Spinal cord (tissue), 9 donors: ENCODE measurements at regions not wholly inside any gene's neighbourhood (a gene's known extent, or its start where the extent isn't known, plus 50 kb on each side); places are given as distances from the start of the nearest gene placed in this dataset.
A peak's percentile ranks its signal among the peaks of the same experiment; 100 is the strongest.

ENCODE experiments used
- DNase-seq, 6 donors: peaks; one replicate each; pipeline versions ENCODE4 v3.0.0 to v3.0.0-alpha.2; 2013 to 2015; ENCODE audit warnings: low spot score in 6 of 6, low read depth in 4 of 6
- H3K27ac ChIP-seq: one replicate; pipeline ENCODE4 v1.5.1; 2013; ENCODE audit warnings: low read depth, low read length, control low read depth
- H3K27me3 ChIP-seq: one replicate; pipeline ENCODE4 v1.6.1; 2013; ENCODE audit warnings: low read length; ENCODE audit not compliant: control insufficient read depth, insufficient read depth
- H3K36me3 ChIP-seq: one replicate; pipeline ENCODE4 v1.6.1; 2013; ENCODE audit warnings: low read length; ENCODE audit not compliant: control insufficient read depth, insufficient read depth
- H3K4me1 ChIP-seq: one replicate; pipeline ENCODE4 v1.6.1; 2013; ENCODE audit warnings: low read length; ENCODE audit not compliant: control insufficient read depth, insufficient read depth
- H3K4me3 ChIP-seq: one replicate; pipeline ENCODE4 v1.5.1; 2013; ENCODE audit warnings: low read depth, low read length, control low read depth
- H3K9me3 ChIP-seq: one replicate; pipeline ENCODE4 v1.6.1; 2013; ENCODE audit warnings: low read length; ENCODE audit not compliant: control insufficient read depth, insufficient read depth
- WGBS: methylation state at CpG from one replicate; pipeline ENCODE4 v1.1.5; 2013; ENCODE audit warnings: missing lambda C conversion rate; ENCODE audit not compliant: insufficient coverage; 5-methylcytosine and 5-hydroxymethylcytosine counted together
- donor health status: healthy.

GRCh38 chr11:76267556-76267955 is 61.3 kb upstream of the WNT11 start:
- H3K36me3 ChIP-seq: no peaks in the 10 kb centered on the region
- no peak overlapping the region for H3K4me3 ChIP-seq
- H3K9me3 ChIP-seq: no peaks in the 10 kb centered on the region
- H3K27me3 ChIP-seq: no peaks in the 10 kb centered on the region
- peak in 2 of 6 donors; percentile 28 to 81 for DNase-seq
- no peak overlapping the region for H3K27ac ChIP-seq
- H3K4me1 ChIP-seq: peaks cover 16% of the 10 kb centered on the region
- WGBS: no CpG with 5 or more reads among the region's 6 CpGs

- H3K4me3 ChIP-seq: no peak overlapping the region
- no peak overlapping the region for H3K27ac ChIP-seq
- no peaks in the 10 kb centered on the region for H3K9me3 ChIP-seq
- no peaks in the 10 kb centered on the region for H3K36me3 ChIP-seq
- H3K27me3 ChIP-seq: no peaks in the 10 kb centered on the region
- DNase-seq: no peak
- WGBS: 72% methylated on average over 2 of the region's 8 CpGs
- H3K4me1 ChIP-seq: peaks cover 16% of the 10 kb centered on the region
Measured at GRCh38 chr11:76266286-76267100, 60.2 kb upstream of the WNT11 start.

GRCh38 chr11:76265771-76266241 is 59.5 kb upstream of the WNT11 start:
- Histone ChIP-seq H3K4me3 (no peak overlapping the region), H3K27me3 (no peaks in the 10 kb centered on the region), H3K4me1 (peaks cover 12% of the 10 kb centered on the region), H3K27ac (no peak overlapping the region), H3K36me3 (no peaks in the 10 kb centered on the region), H3K9me3 (no peaks in the 10 kb centered on the region)
- no peak for DNase-seq
- 95% methylated on average over 3 of the region's 4 CpGs for WGBS

GRCh38 chr11:76263657-76264056 is 57.4 kb upstream of the WNT11 start:
- no peak for DNase-seq
- WGBS: 85% methylated on average over 2 of the region's 4 CpGs
- Histone ChIP-seq H3K4me3 (no peak overlapping the region), H3K4me1 (no peaks in the 10 kb centered on the region), H3K9me3 (no peaks in the 10 kb centered on the region), H3K27ac (no peak overlapping the region), H3K27me3 (no peaks in the 10 kb centered on the region), H3K36me3 (no peaks in the 10 kb centered on the region)

GRCh38 chr11:76263166-76263565 is 56.9 kb upstream of the WNT11 start:
- Histone ChIP-seq H3K27me3 (no peaks in the 10 kb centered on the region), H3K4me1 (no peaks in the 10 kb centered on the region), H3K9me3 (no peaks in the 10 kb centered on the region), H3K27ac (no peak overlapping the region), H3K36me3 (no peaks in the 10 kb centered on the region), H3K4me3 (no peak overlapping the region)
- DNase-seq: no peak
- WGBS: 76% methylated on average over 2 of the region's 2 CpGs

- H3K27me3 ChIP-seq: no peaks in the 10 kb centered on the region
- no peak overlapping the region for H3K4me3 ChIP-seq
- H3K4me1 ChIP-seq: peaks cover 9% of the 10 kb centered on the region
- no peaks in the 10 kb centered on the region for H3K36me3 ChIP-seq
- H3K27ac ChIP-seq: no peak overlapping the region
- WGBS: 83% methylated on average over 7 of the region's 10 CpGs
- H3K9me3 ChIP-seq: no peaks in the 10 kb centered on the region
- DNase-seq: peak in 1 of 6 donors; percentile 67
Measured at GRCh38 chr11:76260296-76260925, 54.1 kb upstream of the WNT11 start.

- Histone ChIP-seq H3K9me3 (no peaks in the 10 kb centered on the region), H3K27ac (no peak overlapping the region), H3K27me3 (no peaks in the 10 kb centered on the region), H3K4me1 (peaks cover 9% of the 10 kb centered on the region), H3K36me3 (no peaks in the 10 kb centered on the region), H3K4me3 (no peak overlapping the region)
- no peak for DNase-seq
Measured at GRCh38 chr11:76259299-76259908, 53.1 kb upstream of the WNT11 start.

- peaks cover 9% of the 10 kb centered on the region for H3K4me1 ChIP-seq
- no peaks in the 10 kb centered on the region for H3K36me3 ChIP-seq
- H3K27me3 ChIP-seq: no peaks in the 10 kb centered on the region
- H3K9me3 ChIP-seq: no peaks in the 10 kb centered on the region
- DNase-seq: no peak
- no peak overlapping the region for H3K4me3 ChIP-seq
- H3K27ac ChIP-seq: no peak overlapping the region
- WGBS: 38% methylated on average over 12 of the region's 15 CpGs
Measured at GRCh38 chr11:76257074-76257719, 50.9 kb upstream of the WNT11 start.

- WGBS: 58% methylated on average over 13 of the region's 14 CpGs
- Histone ChIP-seq H3K4me3 (no peak overlapping the region), H3K27ac (no peak overlapping the region), H3K27me3 (no peaks in the 10 kb centered on the region), H3K36me3 (no peaks in the 10 kb centered on the region), H3K4me1 (peaks cover 9% of the 10 kb centered on the region), H3K9me3 (no peaks in the 10 kb centered on the region)
- DNase-seq: no peak
Measured at GRCh38 chr11:76256448-76256847, 50.1 kb upstream of the WNT11 start.
